ENCODE measurements at regions not wholly inside any gene's neighbourhood (a gene's known extent, or its start where the extent isn't known, plus 50 kb on each side); places are given as distances from the start of the nearest gene placed in this dataset.
A peak's percentile ranks its signal among the peaks of the same experiment; 100 is the strongest.

- no peak for TF ChIP-seq CTCF (IDR thresholded peaks at IDR 0.05)
- no peak for DNase-seq (ENCODE audit: low spot score)
- ATAC-seq (ENCODE audit: low FRiP score) = peak; percentile 68
These were observed 2241.9 kb downstream of the PCDH7 start for GRCh38 chr4:32962100-32962499.

GRCh38 chr4:32985256-32985655 lies 2265.1 kb downstream of the PCDH7 start:
- DNase-seq (ENCODE audit: low spot score) (no peak), ATAC-seq (ENCODE audit: low FRiP score) (no peak)
- TF ChIP-seq CTCF (IDR thresholded peaks at IDR 0.05) = no peak

GRCh38 chr4:32986236-32986635 lies 2266.1 kb downstream of the PCDH7 start:
- DNase-seq (ENCODE audit: low spot score) (no peak), ATAC-seq (ENCODE audit: low FRiP score) (no peak)
- no peak for TF ChIP-seq CTCF (IDR thresholded peaks at IDR 0.05)

- no peak for ATAC-seq (ENCODE audit: low FRiP score)
These were observed 2266.9 kb downstream of the PCDH7 start for GRCh38 chr4:32987111-32987510.

GRCh38 chr4:32988165-32988811 lies 2268.1 kb downstream of the PCDH7 start:
- TF ChIP-seq CTCF (IDR thresholded peaks at IDR 0.05) = no peak
- ATAC-seq (ENCODE audit: low FRiP score) (no peak), DNase-seq (ENCODE audit: low spot score) (no peak)

More at GRCh38 chr4:32987111-32987510, 2266.9 kb downstream of the PCDH7 start:
- no peak for TF ChIP-seq CTCF (IDR thresholded peaks at IDR 0.05)
- no peak for DNase-seq (ENCODE audit: low spot score)

- ATAC-seq (ENCODE audit: low FRiP score) = peak; percentile 73
- TF ChIP-seq CTCF (IDR thresholded peaks at IDR 0.05) = no peak
- DNase-seq (ENCODE audit: low spot score) = no peak
These were observed 2271.5 kb downstream of the PCDH7 start for GRCh38 chr4:32991663-32992062.

Data from omental fat pad (tissue), 3 donors.